Epithelial cell of proximal tubule (primary cell): ENCODE measurements at regions not wholly inside any gene's neighbourhood (a gene's known extent, or its start where the extent isn't known, plus 50 kb on each side); places are given as distances from the start of the nearest gene placed in this dataset.

ENCODE experiments used
- DNase-seq: peaks from one replicate; pipeline ENCODE4 v3.0.0-alpha.2; 2011; ENCODE audit warnings: low read depth
- H3K4me3 ChIP-seq: 2 replicates; pipeline ENCODE4 v1.5.1; 2011; ENCODE audit warnings: low read depth, mild to moderate bottlenecking, low read length
- CTCF ChIP-seq: conservative IDR thresholded peaks from 2 replicates; pipeline ENCODE4 v1.5.1; 2012; ENCODE audit warnings: low read depth, mild to moderate bottlenecking, low read length

DNA sequence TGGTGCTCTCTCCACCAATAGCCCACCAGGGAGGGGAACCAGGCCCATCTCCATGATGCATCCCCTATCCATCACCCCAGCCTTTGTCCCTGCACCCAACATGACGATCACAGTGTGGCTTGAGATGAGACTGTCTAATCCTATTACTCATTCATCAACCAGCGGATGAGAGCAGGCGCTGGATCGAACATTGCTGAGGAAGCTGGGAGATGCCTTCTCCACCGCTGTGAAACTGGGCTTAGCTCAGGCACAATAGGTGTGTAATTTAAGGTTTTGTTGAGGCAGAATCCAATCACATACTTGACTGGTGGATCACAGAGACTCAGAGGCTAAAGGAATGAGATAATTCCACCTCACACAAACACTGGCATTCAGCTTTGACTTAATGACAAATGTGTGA lies 64.6 kb upstream of the IRX3 start:
- TF ChIP-seq CTCF, result no peak
- DNase-seq, result no peak
- H3K4me3 ChIP-seq, result no peak overlapping the region

DNA sequence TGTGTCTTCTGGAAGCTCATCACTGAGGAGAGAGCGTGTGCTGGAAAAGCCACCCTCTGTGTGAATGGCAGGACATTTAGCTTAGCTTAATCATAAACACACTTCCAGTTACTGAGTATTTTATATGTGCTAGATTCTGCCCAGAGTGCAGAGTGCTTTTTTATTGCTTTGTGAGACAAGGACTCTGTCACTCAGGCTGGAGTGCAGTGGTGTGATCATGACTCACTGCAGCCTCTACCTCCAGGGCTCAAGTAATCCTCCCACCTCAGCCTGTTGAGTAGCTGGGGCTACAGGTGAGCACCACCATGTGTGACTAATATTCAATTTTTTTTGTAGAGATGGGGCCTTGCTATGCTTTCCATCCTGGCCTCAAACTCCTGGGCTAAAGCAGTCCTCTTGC lies 61.4 kb upstream of the IRX3 start:
- no peak for TF ChIP-seq CTCF
- no peak overlapping the region for H3K4me3 ChIP-seq
- DNase-seq, result no peak

GRCh38 chr16:54346041-54346440 lies 59.5 kb upstream of the IRX3 start:
- TF ChIP-seq CTCF, result no peak
- DNase-seq, result no peak
- H3K4me3 ChIP-seq, result no peak overlapping the region

GRCh38 chr16:54344646-54345630 lies 58.4 kb upstream of the IRX3 start:
- TF ChIP-seq CTCF, result no peak
- no peak overlapping the region for H3K4me3 ChIP-seq
- DNase-seq, result no peak

DNA sequence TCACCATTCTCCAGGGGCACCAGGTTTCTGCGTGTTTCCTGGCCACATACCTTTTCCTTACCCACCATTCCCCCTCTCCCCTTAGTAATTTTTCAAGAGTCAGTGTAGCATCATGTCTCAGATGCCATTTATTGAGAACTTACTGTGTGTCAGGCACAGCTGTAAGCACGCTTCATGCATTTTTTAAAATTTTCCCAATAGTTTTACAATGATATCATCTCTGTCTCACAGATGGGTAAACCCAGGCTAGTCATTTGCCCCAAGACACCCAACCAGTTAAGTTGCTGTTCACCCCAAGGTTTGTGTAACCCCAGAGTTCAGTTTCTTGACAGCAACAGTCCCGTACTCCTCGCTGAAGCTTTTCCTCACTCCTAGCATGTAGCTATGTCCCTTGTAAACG lies 56.4 kb upstream of the IRX3 start:
- no peak for DNase-seq
- TF ChIP-seq CTCF, result no peak
- H3K4me3 ChIP-seq, result no peak overlapping the region

DNA sequence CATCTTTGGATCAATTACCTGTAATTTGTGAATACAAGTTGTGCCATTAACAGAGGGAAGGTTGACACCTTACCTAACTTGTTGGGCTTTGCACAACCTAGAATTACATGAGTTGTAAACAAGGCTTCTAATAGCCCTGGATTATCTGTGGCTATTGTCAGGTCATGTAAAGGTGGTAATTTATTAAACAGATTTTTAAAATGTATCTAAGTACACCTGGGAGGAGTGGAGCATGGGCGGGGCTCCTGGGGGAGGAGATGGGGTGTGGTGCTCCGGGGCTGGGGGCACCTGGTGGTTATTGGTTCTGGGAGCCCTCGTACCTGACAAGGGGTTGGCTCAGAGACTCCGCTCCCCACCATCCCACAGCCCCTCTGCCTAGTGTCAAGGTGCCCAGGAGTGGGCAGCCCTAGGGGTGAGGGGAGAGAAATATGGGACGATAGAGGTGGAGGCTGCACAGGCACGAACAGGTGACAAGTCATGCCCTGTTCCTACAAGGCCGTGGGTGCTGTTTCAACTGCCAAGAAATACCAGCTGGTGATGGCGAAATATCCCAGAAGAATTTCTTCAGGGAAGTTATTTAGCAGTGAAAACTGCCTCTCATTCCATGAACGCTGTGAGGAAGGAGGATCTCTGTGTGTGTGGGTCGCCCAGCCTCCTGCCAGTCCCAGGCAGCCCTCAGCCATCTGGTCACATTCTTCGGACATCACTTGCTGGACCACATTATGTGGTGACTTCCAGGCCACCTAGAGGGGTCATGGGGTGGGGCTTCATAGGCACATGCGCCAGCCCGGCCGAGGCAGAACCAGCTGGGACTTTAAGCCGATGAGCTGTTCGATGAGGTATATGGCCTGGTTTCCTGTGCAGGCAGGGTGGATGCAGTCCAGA lies 55.5 kb upstream of the IRX3 start:
- DNase-seq, result no peak
- TF ChIP-seq CTCF, result no peak
- no peak overlapping the region for H3K4me3 ChIP-seq
